AG09309 (cell line): ENCODE measurements at regions not wholly inside any gene's neighbourhood (a gene's known extent, or its start where the extent isn't known, plus 50 kb on each side); places are given as distances from the start of the nearest gene placed in this dataset.

Experiments
- DNase-seq: peaks from one replicate; pipeline ENCODE4 v3.0.0-alpha.2; 2010; ENCODE audit warnings: low read depth
- H3K4me3 ChIP-seq: 2 replicates; pipeline ENCODE4 v1.5.1; 2011; ENCODE audit warnings: mild to moderate bottlenecking, low read depth, low read length, moderate library complexity; ENCODE audit not compliant: control insufficient read depth
- CTCF ChIP-seq: IDR thresholded peaks from 2 replicates; pipeline ENCODE4 v1.5.1; 2011; ENCODE audit warnings: mild to moderate bottlenecking, low read depth, low read length, inconsistent platforms; ENCODE audit not compliant: insufficient read depth, control insufficient read depth; ENCODE audit errors: missing control alignments

GRCh38 chr2:194452504-194452903, 1204.5 kb upstream of the SLC39A10 start:
- no peak for TF ChIP-seq CTCF
- H3K4me3 ChIP-seq = no peak overlapping the region
- no peak for DNase-seq

- DNase-seq = no peak
- no peak for TF ChIP-seq CTCF
Observed at GRCh38 chr2:194445226-194445625, 1211.8 kb upstream of the SLC39A10 start.

GRCh38 chr2:194443926-194444325, 1213.1 kb upstream of the SLC39A10 start:
- H3K4me3 ChIP-seq = no peak overlapping the region
- TF ChIP-seq CTCF = no peak
- no peak for DNase-seq

More at GRCh38 chr2:194445226-194445625, 1211.8 kb upstream of the SLC39A10 start:
- no peak overlapping the region for H3K4me3 ChIP-seq

- no peak for DNase-seq
- no peak for TF ChIP-seq CTCF
- H3K4me3 ChIP-seq = no peak overlapping the region
Observed at GRCh38 chr2:194424683-194425209, 1232.3 kb upstream of the SLC39A10 start.

GRCh38 chr2:194411221-194411620, 1245.8 kb upstream of the SLC39A10 start:
- no peak for DNase-seq
- no peak overlapping the region for H3K4me3 ChIP-seq
- TF ChIP-seq CTCF = no peak

- no peak for TF ChIP-seq CTCF
- DNase-seq = no peak
- H3K4me3 ChIP-seq = no peak overlapping the region
Observed at GRCh38 chr2:194395818-194396217, 1261.2 kb upstream of the SLC39A10 start.

GRCh38 chr2:194385376-194385775, 1271.7 kb upstream of the SLC39A10 start:
- H3K4me3 ChIP-seq = no peak overlapping the region
- no peak for TF ChIP-seq CTCF
- no peak for DNase-seq
